VCaP (cell line): ENCODE measurements at regions not wholly inside any gene's neighbourhood (a gene's known extent, or its start where the extent isn't known, plus 50 kb on each side); places are given as distances from the start of the nearest gene placed in this dataset.

Experiments
- H3K27ac ChIP-seq: fragments of 450-650 bp; 2 replicates; pipeline ENCODE4 v1.5.1; 2017
- TF ChIP-seq, protein P1 (sequence below): fragments of 450-650 bp; conservative IDR thresholded peaks from 2 replicates; pipeline ENCODE4 v1.5.1; 2017; ENCODE audit warnings: mild to moderate bottlenecking, moderate library complexity

DNA sequence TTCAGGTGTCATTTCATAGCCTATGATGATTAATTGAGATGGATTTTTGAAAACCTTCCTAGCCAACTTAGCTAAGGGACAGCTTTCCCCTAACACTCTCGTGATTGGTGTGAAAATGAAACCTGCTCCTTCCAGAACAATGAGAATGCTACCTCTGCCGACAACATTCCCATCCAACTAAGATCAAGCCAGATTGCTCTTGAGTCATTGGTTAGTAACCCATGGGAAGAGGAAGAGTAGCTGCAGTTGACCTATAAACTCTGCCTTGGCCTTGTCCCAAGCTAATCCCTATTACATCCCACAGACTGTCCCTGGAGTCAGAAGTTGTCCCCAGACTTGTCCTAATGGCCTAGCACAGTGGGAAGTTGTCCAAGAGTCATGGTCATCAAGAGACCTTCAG lies 80.5 kb upstream of the SVIL start:
- H3K27ac ChIP-seq: no peak overlapping the region
- TF ChIP-seq, protein P1, sequence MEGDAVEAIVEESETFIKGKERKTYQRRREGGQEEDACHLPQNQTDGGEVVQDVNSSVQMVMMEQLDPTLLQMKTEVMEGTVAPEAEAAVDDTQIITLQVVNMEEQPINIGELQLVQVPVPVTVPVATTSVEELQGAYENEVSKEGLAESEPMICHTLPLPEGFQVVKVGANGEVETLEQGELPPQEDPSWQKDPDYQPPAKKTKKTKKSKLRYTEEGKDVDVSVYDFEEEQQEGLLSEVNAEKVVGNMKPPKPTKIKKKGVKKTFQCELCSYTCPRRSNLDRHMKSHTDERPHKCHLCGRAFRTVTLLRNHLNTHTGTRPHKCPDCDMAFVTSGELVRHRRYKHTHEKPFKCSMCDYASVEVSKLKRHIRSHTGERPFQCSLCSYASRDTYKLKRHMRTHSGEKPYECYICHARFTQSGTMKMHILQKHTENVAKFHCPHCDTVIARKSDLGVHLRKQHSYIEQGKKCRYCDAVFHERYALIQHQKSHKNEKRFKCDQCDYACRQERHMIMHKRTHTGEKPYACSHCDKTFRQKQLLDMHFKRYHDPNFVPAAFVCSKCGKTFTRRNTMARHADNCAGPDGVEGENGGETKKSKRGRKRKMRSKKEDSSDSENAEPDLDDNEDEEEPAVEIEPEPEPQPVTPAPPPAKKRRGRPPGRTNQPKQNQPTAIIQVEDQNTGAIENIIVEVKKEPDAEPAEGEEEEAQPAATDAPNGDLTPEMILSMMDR: no peak

DNA sequence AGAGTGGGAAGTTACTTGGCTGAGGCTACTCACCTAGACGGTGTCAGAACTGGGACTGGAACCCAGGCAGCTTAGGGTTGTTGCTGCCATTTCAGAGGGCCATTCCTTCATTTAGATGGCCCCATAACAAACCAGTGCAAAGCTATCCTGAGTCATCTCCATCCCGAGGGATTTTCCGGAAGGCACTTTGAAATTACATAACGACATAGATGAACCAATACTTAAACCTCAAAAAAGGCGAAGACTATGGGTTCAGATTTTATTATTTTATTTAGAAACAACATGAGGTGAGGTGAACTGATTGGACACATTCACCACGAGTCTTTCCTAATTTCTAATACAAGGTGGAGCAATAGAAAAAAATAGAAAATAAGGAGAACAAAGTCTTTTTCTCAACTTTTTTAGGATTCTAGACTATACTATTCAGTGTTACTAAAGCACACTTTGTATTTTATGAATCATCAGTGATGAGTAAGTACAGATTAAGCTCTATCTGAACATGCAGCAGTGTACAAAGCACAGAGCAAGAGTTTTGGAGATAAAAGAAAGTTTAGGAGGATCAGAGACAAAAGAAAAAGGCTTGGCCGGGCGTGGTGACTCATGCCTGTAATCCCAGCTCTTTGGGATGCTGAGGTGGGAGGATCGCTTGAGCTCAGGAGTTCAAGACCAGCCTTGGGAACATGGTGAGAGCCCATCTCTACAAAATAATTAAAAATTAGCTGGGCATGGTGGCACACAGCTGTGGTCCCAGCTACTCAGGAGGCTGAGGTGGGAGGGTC lies 79.5 kb upstream of the SVIL start:
- H3K27ac ChIP-seq: no peak overlapping the region

DNA sequence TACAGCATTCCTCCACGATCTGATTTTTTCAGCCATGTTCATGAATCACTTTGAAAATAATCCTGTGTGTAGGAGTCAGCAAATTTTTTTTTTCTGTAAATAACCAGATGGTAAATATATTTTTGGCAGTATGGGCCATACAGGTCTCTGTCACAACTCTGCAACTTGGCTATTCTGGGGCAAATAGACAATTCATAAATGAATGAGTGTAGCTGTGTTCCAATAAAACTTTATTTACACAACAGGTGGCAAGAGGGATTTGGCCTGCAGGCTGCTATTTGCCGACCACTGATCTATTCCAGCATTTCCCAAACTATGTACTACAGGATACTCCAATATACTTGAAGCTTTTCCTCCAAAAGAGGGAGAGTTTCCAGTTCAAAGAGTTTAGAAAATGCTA lies 78.7 kb upstream of the SVIL start:
- TF ChIP-seq, protein P1: no peak
- no peak overlapping the region for H3K27ac ChIP-seq

More for the DNA sequence above, 79.5 kb upstream of the SVIL start:
- TF ChIP-seq, protein P1: no peak

DNA sequence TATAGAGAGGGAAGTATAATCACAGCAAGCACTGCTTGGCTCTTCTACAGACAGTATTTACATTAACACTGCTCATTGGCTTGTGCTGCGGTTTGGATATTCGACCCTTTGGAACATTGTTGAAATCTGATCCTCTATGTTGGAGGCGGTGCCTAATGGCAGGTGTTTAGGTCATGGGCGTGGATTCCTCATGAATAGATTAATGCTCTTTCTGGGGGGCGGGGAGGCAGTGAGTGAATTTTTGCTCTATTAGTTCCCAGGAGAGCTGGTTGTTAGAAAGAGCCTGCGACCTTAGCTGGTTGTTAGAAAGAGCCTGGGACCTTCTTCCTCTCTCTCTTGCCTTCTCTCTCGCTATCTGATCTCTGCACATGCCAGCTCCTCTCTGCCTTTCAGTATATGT lies 77.3 kb upstream of the SVIL start:
- H3K27ac ChIP-seq: no peak overlapping the region
- TF ChIP-seq, protein P1: no peak

DNA sequence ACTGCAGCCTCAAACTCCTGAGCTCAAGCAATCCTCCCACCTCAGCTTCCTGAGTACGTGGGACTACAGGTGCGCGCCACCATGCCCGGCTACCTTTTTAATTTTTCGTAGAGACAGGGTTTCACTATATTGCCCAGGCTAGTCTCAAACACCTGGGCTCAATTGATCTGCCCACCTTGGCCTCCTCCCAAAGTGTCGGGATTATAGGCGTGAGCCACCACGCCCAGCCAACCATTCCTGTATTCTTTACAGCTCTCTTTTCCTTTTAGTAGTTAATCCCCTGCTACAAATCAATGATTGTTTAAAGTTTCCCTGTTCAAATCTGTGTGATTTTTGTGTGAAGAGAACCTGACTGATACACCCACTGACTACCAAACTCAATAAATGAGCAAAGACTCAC lies 75.4 kb upstream of the SVIL start:
- H3K27ac ChIP-seq: no peak overlapping the region
- TF ChIP-seq, protein P1: no peak

DNA sequence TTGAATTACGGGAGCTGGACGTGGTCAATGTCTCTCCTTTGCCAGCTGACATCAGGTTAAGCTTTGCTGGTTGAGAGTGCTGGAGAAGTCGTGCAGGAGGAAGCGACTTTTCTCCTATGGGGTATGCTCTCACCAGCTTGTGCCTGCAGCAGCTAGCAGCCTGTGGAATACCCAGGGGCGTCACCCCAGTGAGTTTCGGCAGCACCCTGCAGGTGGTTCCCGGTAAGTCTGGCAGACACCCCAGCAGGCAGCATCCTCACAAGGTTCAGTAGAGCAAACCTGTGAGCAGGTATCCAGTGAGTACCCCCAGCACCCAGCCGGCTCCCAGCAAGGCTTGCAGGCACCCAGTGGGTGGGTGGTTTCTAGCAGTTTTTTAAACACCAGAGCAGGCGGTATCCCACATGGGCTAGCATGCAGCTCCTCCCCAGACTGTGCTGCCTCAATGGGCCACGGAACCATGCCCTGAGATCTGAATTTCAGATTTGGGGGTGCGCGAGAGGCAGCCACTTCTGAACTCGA lies 74.8 kb upstream of the SVIL start:
- TF ChIP-seq, protein P1: no peak

DNA sequence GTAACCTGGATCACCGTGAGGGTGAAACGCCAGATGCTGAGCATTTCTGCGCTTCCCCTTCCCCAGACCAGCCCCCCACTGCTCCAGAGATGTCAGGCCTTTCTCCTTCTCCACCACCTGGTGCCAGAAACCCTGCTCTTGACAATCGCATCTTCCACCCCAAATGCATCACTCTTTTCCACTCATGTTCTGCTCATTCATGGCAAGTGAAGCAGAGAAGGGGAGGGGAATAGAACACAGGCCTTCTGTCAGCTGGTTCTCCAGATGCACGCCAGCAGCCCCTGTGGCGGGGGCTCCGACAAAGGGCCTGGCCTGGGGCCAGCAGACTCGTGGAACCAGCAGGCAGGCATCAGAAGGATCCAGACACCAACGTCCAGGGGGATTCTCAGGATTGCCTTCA lies 68.5 kb upstream of the SVIL start:
- no peak overlapping the region for H3K27ac ChIP-seq
- TF ChIP-seq, protein P1: no peak

More for the DNA sequence above, 74.8 kb upstream of the SVIL start:
- H3K27ac ChIP-seq: no peak overlapping the region
